GM18519 (cell line): ENCODE measurements at regions not wholly inside any gene's neighbourhood (a gene's known extent, or its start where the extent isn't known, plus 50 kb on each side); places are given as distances from the start of the nearest gene placed in this dataset.

Source experiments
- ATAC-seq: cut with Tn5 transposase; IDR thresholded peaks from one replicate; pipeline ENCODE4 v1.9.1; 2021; ENCODE audit warnings: mild to moderate bottlenecking, moderate library complexity; ENCODE audit not compliant: unreplicated experiment, low FRiP score

GRCh38 chr13:97057176-97057575 is 62.9 kb upstream of the OXGR1 start:
- ATAC-seq, result no peak

- ATAC-seq, result no peak
Observed at GRCh38 chr13:97058391-97058790, 64.1 kb upstream of the OXGR1 start.

- no peak for ATAC-seq
Observed at GRCh38 chr13:97058926-97059325, 64.7 kb upstream of the OXGR1 start.

GRCh38 chr13:97067017-97067895 is 73.0 kb upstream of the OXGR1 start:
- ATAC-seq, result no peak

- ATAC-seq, result no peak
Observed at GRCh38 chr13:97068151-97068550, 73.9 kb upstream of the OXGR1 start.

GRCh38 chr13:97069050-97069815 is 75.0 kb upstream of the OXGR1 start:
- no peak for ATAC-seq

GRCh38 chr13:97072297-97072696 is 78.0 kb upstream of the OXGR1 start:
- ATAC-seq, result no peak

- ATAC-seq, result no peak
Observed at GRCh38 chr13:97074618-97075017, 80.3 kb upstream of the OXGR1 start.

- ATAC-seq, result no peak
Observed at GRCh38 chr13:97076898-97077297, 82.6 kb upstream of the OXGR1 start.

GRCh38 chr13:97077341-97077740 is 83.1 kb upstream of the OXGR1 start:
- no peak for ATAC-seq

GRCh38 chr13:97079726-97080125 is 85.5 kb upstream of the OXGR1 start:
- no peak for ATAC-seq

GRCh38 chr13:97082461-97083207 is 88.4 kb upstream of the OXGR1 start:
- ATAC-seq, result no peak

GRCh38 chr13:97091196-97091595 is 96.9 kb upstream of the OXGR1 start:
- ATAC-seq, result no peak

- ATAC-seq, result no peak
Observed at GRCh38 chr13:97100821-97101220, 106.5 kb upstream of the OXGR1 start.

GRCh38 chr13:97101912-97102708 is 107.8 kb upstream of the OXGR1 start:
- no peak for ATAC-seq

- no peak for ATAC-seq
Observed at GRCh38 chr13:97106323-97106722, 112.0 kb upstream of the OXGR1 start.

GRCh38 chr13:97107815-97108529 is 113.7 kb upstream of the OXGR1 start:
- ATAC-seq, result no peak

GRCh38 chr13:97108530-97108900 is 113.6 kb upstream of the MBNL2 start:
- ATAC-seq, result no peak

- no peak for ATAC-seq
Observed at GRCh38 chr13:97109256-97109655, 112.9 kb upstream of the MBNL2 start.
